DND-41 (cell line): ENCODE measurements at regions not wholly inside any gene's neighbourhood (a gene's known extent, or its start where the extent isn't known, plus 50 kb on each side); places are given as distances from the start of the nearest gene placed in this dataset.

Experiments used
- ATAC-seq: fragments of 200-7000 bp; cut with Tn5 transposase; 3 replicates; pipeline ENCODE4 v1.9.1; 2021; ENCODE audit warnings: low read depth; ENCODE audit not compliant: insufficient read depth
- DNase-seq: peaks from one replicate; pipeline ENCODE4 v3.0.0-alpha.2; 2020
- H2AFZ ChIP-seq: 2 replicates; pipeline ENCODE4 v1.6.0; 2012; ENCODE audit warnings: low read depth, low read length
- H3K27ac ChIP-seq: 2 replicates; pipeline ENCODE4 v1.5.1; 2012; ENCODE audit warnings: low read length, inconsistent platforms
- H3K27me3 ChIP-seq: fragments of 200-600 bp; sonication (generic); 2 replicates; pipeline ENCODE4 v1.6.0; 2012; ENCODE audit warnings: low read length, mild to moderate bottlenecking, inconsistent platforms; ENCODE audit not compliant: insufficient read depth, poor library complexity
- H3K36me3 ChIP-seq: 2 replicates; pipeline ENCODE4 v1.5.1; 2012; ENCODE audit warnings: low read length, inconsistent platforms; ENCODE audit not compliant: insufficient read depth
- H3K4me1 ChIP-seq: 2 replicates; pipeline ENCODE4 v1.5.1; 2012; ENCODE audit warnings: mild to moderate bottlenecking, low read length; ENCODE audit not compliant: insufficient read depth
- H3K4me2 ChIP-seq: 2 replicates; pipeline ENCODE4 v1.6.0; 2012; ENCODE audit warnings: mild to moderate bottlenecking, moderate library complexity, low read length, inconsistent platforms; ENCODE audit not compliant: insufficient read depth
- H3K4me3 ChIP-seq, 2 experiments: fragments of 200-600 bp in 1 of 2; shearing (Covaris generic) in 1 of 2; 2 replicates each; pipeline ENCODE4 v1.5.1; 2012 to 2016; ENCODE audit warnings: inconsistent platforms in 2 of 2, low read length in 2 of 2, mild to moderate bottlenecking in 2 of 2, low read depth in 1 of 2, moderate library complexity in 1 of 2
- H3K79me2 ChIP-seq: 2 replicates; pipeline ENCODE4 v1.6.0; 2012; ENCODE audit warnings: low read length, inconsistent platforms; ENCODE audit not compliant: insufficient read depth
- H3K9ac ChIP-seq: 2 replicates; pipeline ENCODE4 v1.6.0; 2012; ENCODE audit warnings: low read depth, mild to moderate bottlenecking, inconsistent platforms, low read length, moderate library complexity
- H3K9me3 ChIP-seq: 2 replicates; pipeline ENCODE4 v1.5.1; 2012; ENCODE audit warnings: low read length, moderate library complexity, mild to moderate bottlenecking, inconsistent platforms; ENCODE audit not compliant: insufficient read depth, severe bottlenecking
- H4K20me1 ChIP-seq: 2 replicates; pipeline ENCODE4 v1.6.0; 2012; ENCODE audit warnings: low read length; ENCODE audit not compliant: insufficient read depth
- CTCF ChIP-seq: IDR thresholded peaks from 2 replicates; pipeline ENCODE4 v1.5.1; 2012; ENCODE audit warnings: borderline replicate concordance, low read length, moderate library complexity, mild to moderate bottlenecking; ENCODE audit not compliant: poor library complexity, severe bottlenecking; ENCODE audit errors: extremely low read depth
- EZH2 ChIP-seq: IDR thresholded peaks from 3 replicates; pipeline ENCODE4 v1.6.1; 2012; ENCODE audit warnings: borderline replicate concordance, low read depth, mild to moderate bottlenecking, moderate library complexity, low read length, inconsistent platforms; ENCODE audit not compliant: severe bottlenecking

DNA sequence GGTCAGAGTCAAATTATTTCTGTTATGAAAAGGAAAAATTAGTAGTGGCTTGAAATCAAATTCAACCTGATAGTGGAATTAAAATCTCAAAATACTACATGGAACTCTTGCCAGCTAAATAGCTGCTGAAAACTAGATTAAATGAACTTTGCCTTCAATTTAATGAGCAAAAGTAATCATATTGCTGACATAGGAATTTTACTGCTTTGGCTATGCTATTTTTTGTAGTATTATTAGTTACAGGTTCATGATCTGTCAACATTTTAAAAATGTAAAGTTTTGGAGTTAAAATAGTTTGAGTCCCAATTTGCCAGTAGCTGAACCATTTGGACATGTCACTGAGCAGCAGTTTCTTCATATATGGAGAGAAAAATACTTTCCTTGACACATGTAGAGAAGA is 81.4 kb downstream of the RERGL start:
- H3K9me3 ChIP-seq = no peaks in the 10 kb centered on the region
- H3K79me2 ChIP-seq = no peaks in the 10 kb centered on the region
- no peak overlapping the region for H3K4me3 ChIP-seq
- no peak overlapping the region for H3K4me2 ChIP-seq
- no peak for ATAC-seq
- H3K9ac ChIP-seq = no peak overlapping the region
- H3K4me1 ChIP-seq = no peaks in the 10 kb centered on the region
- H2AFZ ChIP-seq = no peak overlapping the region
- DNase-seq = no peak
- H3K27me3 ChIP-seq = no peaks in the 10 kb centered on the region
- no peaks in the 10 kb centered on the region for H3K36me3 ChIP-seq
- no peak overlapping the region for H3K27ac ChIP-seq
- TF ChIP-seq EZH2 (no peak), CTCF (no peak)
- H4K20me1 ChIP-seq = no peaks in the 10 kb centered on the region

- Histone ChIP-seq H3K79me2 (no peaks in the 10 kb centered on the region), H3K9ac (no peak overlapping the region), H3K4me2 (no peak overlapping the region), H3K4me1 (no peaks in the 10 kb centered on the region), H3K27me3 (no peaks in the 10 kb centered on the region), H3K9me3 (peaks cover 7% of the 10 kb centered on the region), H4K20me1 (no peaks in the 10 kb centered on the region), H3K27ac (no peak overlapping the region), H3K36me3 (no peaks in the 10 kb centered on the region), H3K4me3 (no peak overlapping the region), H2AFZ (no peak overlapping the region)
- DNase-seq (no peak), ATAC-seq (no peak)
- TF ChIP-seq EZH2 (no peak), CTCF (no peak)
These were observed 90.7 kb downstream of the RERGL start for GRCh38 chr12:17999174-17999801.

DNA sequence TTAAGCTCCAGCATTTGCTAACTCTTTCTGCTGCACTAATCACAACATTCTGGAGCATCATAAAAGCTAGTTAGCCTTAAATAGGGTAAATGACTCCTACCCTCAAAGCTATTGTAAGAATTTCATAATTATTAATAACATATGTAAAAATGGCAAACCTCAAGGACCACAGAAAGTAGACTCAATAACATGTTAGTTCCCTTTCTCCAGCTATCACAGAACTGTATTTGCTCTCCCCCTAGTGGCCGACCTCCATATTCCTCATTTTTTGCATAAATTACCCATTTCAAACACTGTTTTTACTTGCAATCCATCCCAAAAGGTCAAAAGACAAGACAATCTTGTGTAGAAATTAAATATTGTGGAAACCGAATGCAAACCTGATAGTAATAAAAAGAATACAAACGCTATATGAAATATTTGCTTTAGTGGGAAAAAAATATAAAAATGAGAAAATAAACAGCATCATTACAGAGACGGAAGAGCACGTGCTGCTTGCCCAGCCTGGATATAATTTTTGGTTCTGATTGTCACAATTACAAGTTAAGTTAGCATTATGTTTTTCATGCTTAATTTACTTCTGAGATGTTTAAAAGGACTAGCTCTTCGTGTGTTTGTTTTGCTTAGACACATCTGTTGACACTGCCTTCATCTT is 97.9 kb downstream of the RERGL start:
- Histone ChIP-seq H3K4me1 (no peaks in the 10 kb centered on the region), H2AFZ (no peak overlapping the region), H3K4me2 (no peak overlapping the region), H3K27ac (no peak overlapping the region), H3K9ac (no peak overlapping the region), H3K79me2 (no peaks in the 10 kb centered on the region), H4K20me1 (no peaks in the 10 kb centered on the region), H3K36me3 (no peaks in the 10 kb centered on the region), H3K9me3 (no peaks in the 10 kb centered on the region), H3K4me3 (no peak overlapping the region), H3K27me3 (no peaks in the 10 kb centered on the region)
- ATAC-seq (peak; percentile 62), DNase-seq (peak; percentile 26)
- TF ChIP-seq EZH2 (no peak), CTCF (peak; percentile 82)
